Mesenchymal stem cell (in vitro differentiated cells and primary cell): ENCODE measurements at regions not wholly inside any gene's neighbourhood (a gene's known extent, or its start where the extent isn't known, plus 50 kb on each side); places are given as distances from the start of the nearest gene placed in this dataset.

Experiments
- DNase-seq: peaks from one replicate; pipeline ENCODE4 v3.0.0-alpha.2; 2013
- H2AFZ ChIP-seq: one replicate; pipeline ENCODE4 v1.6.1; 2013; ENCODE audit warnings: low read depth, mild to moderate bottlenecking, control low read depth, inconsistent platforms, low read length, moderate library complexity
- H2AK5ac ChIP-seq: 2 replicates; pipeline ENCODE4 v1.6.1; 2013; ENCODE audit warnings: low read length, moderate library complexity, mild to moderate bottlenecking, inconsistent platforms; ENCODE audit not compliant: severe bottlenecking
- H2BK120ac ChIP-seq: one replicate; pipeline ENCODE4 v1.6.1; 2013; ENCODE audit warnings: low read depth, mild to moderate bottlenecking, inconsistent platforms, low read length, moderate library complexity
- H2BK12ac ChIP-seq, 2 experiments: one replicate each; pipeline ENCODE4 v1.6.1; 2013; ENCODE audit warnings: inconsistent platforms in 2 of 2, low read length in 2 of 2, mild to moderate bottlenecking in 2 of 2, moderate library complexity in 2 of 2, control low read depth in 1 of 2
- H2BK15ac ChIP-seq: one replicate; pipeline ENCODE4 v1.6.1; 2013; ENCODE audit warnings: mild to moderate bottlenecking, low read depth, inconsistent platforms; ENCODE audit not compliant: poor library complexity, severe bottlenecking
- H2BK5ac ChIP-seq: 2 replicates; pipeline ENCODE4 v1.6.1; 2013; ENCODE audit warnings: low read depth, mild to moderate bottlenecking, low read length, control low read depth, inconsistent platforms; ENCODE audit not compliant: poor library complexity, severe bottlenecking
- H3K14ac ChIP-seq, 2 experiments: one replicate each; pipeline ENCODE4 v1.6.1; 2013; ENCODE audit warnings: inconsistent platforms in 2 of 2, low read length in 2 of 2, control low read depth in 1 of 2, mild to moderate bottlenecking in 1 of 2, moderate library complexity in 1 of 2
- H3K18ac ChIP-seq, 2 experiments: one replicate each; pipeline ENCODE4 v1.6.1; 2013; ENCODE audit warnings: inconsistent platforms in 2 of 2, low read length in 2 of 2, control low read depth in 1 of 2, low read depth in 1 of 2, mild to moderate bottlenecking in 1 of 2
- H3K23ac ChIP-seq, 2 experiments: one replicate each; pipeline ENCODE4 v1.6.1; 2013; ENCODE audit warnings: inconsistent platforms in 2 of 2, low read length in 2 of 2, mild to moderate bottlenecking in 2 of 2, moderate library complexity in 2 of 2, control low read depth in 1 of 2
- H3K27ac ChIP-seq: 2 replicates; pipeline ENCODE4 v1.5.1; 2013; ENCODE audit warnings: mild to moderate bottlenecking, moderate library complexity, low read length, control low read depth, inconsistent platforms; ENCODE audit not compliant: poor library complexity, severe bottlenecking
- H3K27me3 ChIP-seq, 2 experiments: 2 replicates each; pipeline versions ENCODE4 v1.6.1 to v1.7.0; 2013; ENCODE audit warnings: low read length in 2 of 2, mild to moderate bottlenecking in 2 of 2, moderate library complexity in 2 of 2, control low read depth in 1 of 2, inconsistent platforms in 1 of 2; ENCODE audit not compliant: control insufficient read depth in 1 of 2, insufficient read depth in 1 of 2
- H3K36me3 ChIP-seq, 2 experiments: 2 replicates each; pipeline versions ENCODE4 v1.6.1 to v1.7.0; 2013; ENCODE audit warnings: low read length in 2 of 2, control low read depth in 1 of 2, inconsistent platforms in 1 of 2, low read depth in 1 of 2, mild to moderate bottlenecking in 1 of 2; ENCODE audit not compliant: insufficient read depth in 2 of 2, control insufficient read depth in 1 of 2
- H3K4ac ChIP-seq, 2 experiments: one replicate each; pipeline ENCODE4 v1.6.1; 2013; ENCODE audit warnings: inconsistent platforms in 2 of 2, low read length in 2 of 2, mild to moderate bottlenecking in 2 of 2, moderate library complexity in 2 of 2, control low read depth in 1 of 2, low read depth in 1 of 2
- H3K4me1 ChIP-seq: 2 replicates; pipeline ENCODE4 v1.6.1; 2013; ENCODE audit warnings: low read depth, low read length, control low read depth; ENCODE audit not compliant: control insufficient read depth, insufficient read depth
- H3K4me2 ChIP-seq: 2 replicates; pipeline ENCODE4 v1.6.1; 2013; ENCODE audit warnings: low read length, mild to moderate bottlenecking, inconsistent platforms; ENCODE audit not compliant: poor library complexity, severe bottlenecking
- H3K4me3 ChIP-seq, 2 experiments: 2 replicates each; pipeline versions ENCODE4 v1.5.1 to v1.7.0; 2013; ENCODE audit warnings: low read length in 2 of 2, mild to moderate bottlenecking in 2 of 2, control low read depth in 1 of 2, low read depth in 1 of 2; ENCODE audit not compliant: insufficient read depth in 1 of 2
- H3K79me1 ChIP-seq: replicated peaks from 2 replicates; pipeline ENCODE4 v1.6.1; 2013; ENCODE audit warnings: mild to moderate bottlenecking, control low read depth, low read length, inconsistent platforms; ENCODE audit not compliant: poor library complexity, severe bottlenecking
- H3K9ac ChIP-seq: 2 replicates; pipeline ENCODE4 v1.7.0; 2013; ENCODE audit warnings: mild to moderate bottlenecking, low read length, moderate library complexity
- H3K9me3 ChIP-seq: 2 replicates; pipeline ENCODE4 v1.7.0; 2013; ENCODE audit warnings: mild to moderate bottlenecking, low read length; ENCODE audit not compliant: control insufficient read depth
- H4K8ac ChIP-seq: one replicate; pipeline ENCODE4 v1.6.1; 2013; ENCODE audit warnings: inconsistent platforms, mild to moderate bottlenecking, low read length, moderate library complexity
- H4K91ac ChIP-seq: one replicate; pipeline ENCODE4 v1.6.1; 2013; ENCODE audit warnings: mild to moderate bottlenecking, low read length, inconsistent platforms
- WGBS: methylation state at CpG from one replicate; pipeline ENCODE4 v1.1.7; 2013; ENCODE audit warnings: mixed read lengths; 5-methylcytosine and 5-hydroxymethylcytosine counted together

- Histone ChIP-seq H3K4me1 (peaks cover 2% of the 10 kb centered on the region), H3K23ac (no peak overlapping the region), H2BK15ac (no peak overlapping the region), H3K9me3 (no peaks in the 10 kb centered on the region), H3K14ac (no peak overlapping the region), H4K8ac (peak overlapping the region; percentile 36), H3K4ac (no peak overlapping the region), H3K9ac (no peak overlapping the region), H3K36me3 (no peaks in the 10 kb centered on the region), H2AFZ (no peak overlapping the region), H3K4me3 (no peak overlapping the region), H2BK5ac (no peak overlapping the region), H4K91ac (peak overlapping the region; percentile 20), H3K27ac (no peak overlapping the region), H3K18ac (peak overlapping the region in 1 of 2 experiments; percentile 56), H2AK5ac (no peak overlapping the region), H3K79me1 (no peaks in the 10 kb centered on the region), H3K4me2 (no peak overlapping the region), H3K27me3 (no peaks in the 10 kb centered on the region), H2BK120ac (no peak overlapping the region), H2BK12ac (no peak overlapping the region)
- WGBS = 92% methylated on average over 3 of the region's 3 CpGs
- DNase-seq = no peak
Observed at GRCh38 chr5:145506185-145506850, 328.8 kb downstream of the PRELID2 start.

DNA sequence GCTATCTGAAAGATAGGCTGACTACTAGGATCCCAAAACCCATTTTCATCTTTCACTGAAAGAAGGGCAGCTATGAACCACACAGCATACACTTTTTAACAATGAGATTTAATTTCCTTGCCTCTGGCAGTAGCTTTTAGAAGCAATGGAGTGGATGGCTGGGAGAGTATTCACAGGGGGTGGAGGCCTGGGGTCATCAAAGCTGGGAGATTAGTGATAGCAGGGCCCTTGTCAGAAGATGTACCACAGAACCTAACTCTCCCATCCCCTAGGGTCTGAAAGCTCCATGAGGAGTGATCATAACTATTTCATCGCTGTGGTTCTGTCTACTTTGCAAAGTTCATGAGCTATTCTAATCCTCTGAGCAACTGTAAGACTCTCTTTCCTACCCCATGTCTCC, 332.2 kb downstream of the PRELID2 start:
- Histone ChIP-seq H3K4me2 (no peak overlapping the region), H3K14ac (no peak overlapping the region), H3K4me1 (no peaks in the 10 kb centered on the region), H3K36me3 (no peaks in the 10 kb centered on the region), H2BK5ac (no peak overlapping the region), H3K18ac (no peak overlapping the region), H3K23ac (no peak overlapping the region), H3K79me1 (no peaks in the 10 kb centered on the region), H3K27ac (no peak overlapping the region), H3K27me3 (no peaks in the 10 kb centered on the region), H3K9ac (no peak overlapping the region), H2BK15ac (no peak overlapping the region), H2BK12ac (no peak overlapping the region), H4K8ac (no peak overlapping the region), H4K91ac (peak overlapping the region; percentile 45), H3K4ac (no peak overlapping the region), H2BK120ac (no peak overlapping the region), H2AFZ (no peak overlapping the region), H3K4me3 (no peak overlapping the region), H2AK5ac (no peak overlapping the region), H3K9me3 (no peaks in the 10 kb centered on the region)
- DNase-seq = no peak
- WGBS = 100% methylated on average over 1 of the region's 1 CpG

DNA sequence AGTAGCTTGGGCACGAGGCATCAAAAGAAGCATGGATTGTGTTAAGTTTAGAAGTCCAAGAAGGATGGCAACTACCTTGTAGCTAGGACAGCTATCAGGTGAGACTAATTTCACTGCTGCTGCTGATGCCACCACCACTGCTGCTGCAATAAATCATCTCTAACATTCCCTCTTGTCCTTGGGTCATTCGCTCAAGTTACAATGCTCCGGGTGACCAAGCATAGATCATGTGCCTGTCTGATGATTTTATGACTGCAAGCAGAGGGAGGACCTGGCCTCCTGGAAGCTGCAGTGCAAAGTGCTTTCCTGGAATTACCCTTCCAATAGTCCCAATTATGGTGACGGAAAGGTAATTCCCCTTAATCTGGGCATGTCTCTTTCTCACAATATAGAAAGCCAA, 334.4 kb downstream of the PRELID2 start:
- DNase-seq = no peak

GRCh38 chr5:145499483-145499882, 335.7 kb downstream of the PRELID2 start:
- Histone ChIP-seq H3K27ac (no peak overlapping the region), H3K27me3 (no peaks in the 10 kb centered on the region), H3K18ac (no peak overlapping the region), H3K4me1 (peaks cover 2% of the 10 kb centered on the region), H2BK120ac (no peak overlapping the region), H3K4ac (no peak overlapping the region), H3K9ac (peak overlapping the region; percentile 20), H3K9me3 (no peaks in the 10 kb centered on the region), H2AFZ (no peak overlapping the region), H4K8ac (no peak overlapping the region), H2AK5ac (no peak overlapping the region), H3K14ac (no peak overlapping the region), H3K4me2 (no peak overlapping the region), H2BK12ac (no peak overlapping the region), H3K79me1 (no peaks in the 10 kb centered on the region), H3K4me3 (no peak overlapping the region), H3K23ac (no peak overlapping the region), H2BK15ac (no peak overlapping the region), H4K91ac (no peak overlapping the region), H3K36me3 (no peaks in the 10 kb centered on the region), H2BK5ac (no peak overlapping the region)
- 29% methylated on average over 4 of the region's 4 CpGs for WGBS
- peak; percentile 57 for DNase-seq

More for the DNA sequence above, 334.4 kb downstream of the PRELID2 start:
- H4K91ac ChIP-seq = no peak overlapping the region
- no peak overlapping the region for H3K9ac ChIP-seq
- 55% methylated on average over 3 of the region's 4 CpGs for WGBS
- peak overlapping the region in 1 of 2 experiments; percentile 44 for H3K18ac ChIP-seq
- no peak overlapping the region for H2AFZ ChIP-seq
- no peaks in the 10 kb centered on the region for H3K79me1 ChIP-seq
- H3K4me1 ChIP-seq = no peaks in the 10 kb centered on the region
- no peak overlapping the region for H3K23ac ChIP-seq
- H2BK12ac ChIP-seq = peak overlapping the region in 1 of 2 experiments; percentile 28
- H3K27me3 ChIP-seq = no peaks in the 10 kb centered on the region
- no peak overlapping the region for H2AK5ac ChIP-seq
- H2BK5ac ChIP-seq = no peak overlapping the region
- no peak overlapping the region for H3K14ac ChIP-seq
- H4K8ac ChIP-seq = no peak overlapping the region
- peak overlapping the region in 1 of 2 experiments; percentile 35 for H3K4ac ChIP-seq
- H3K36me3 ChIP-seq = no peaks in the 10 kb centered on the region
- H2BK120ac ChIP-seq = no peak overlapping the region
- no peak overlapping the region for H3K4me2 ChIP-seq
- no peak overlapping the region for H2BK15ac ChIP-seq
- no peaks in the 10 kb centered on the region for H3K9me3 ChIP-seq
- H3K4me3 ChIP-seq = no peak overlapping the region
- no peak overlapping the region for H3K27ac ChIP-seq
